HG02870 (cell line): ENCODE measurements at regions not wholly inside any gene's neighbourhood (a gene's known extent, or its start where the extent isn't known, plus 50 kb on each side); places are given as distances from the start of the nearest gene placed in this dataset.

Source experiments
- ATAC-seq: cut with Tn5 transposase; IDR thresholded peaks from one replicate; pipeline ENCODE4 v1.9.1; 2021; ENCODE audit warnings: mild to moderate bottlenecking, moderate library complexity; ENCODE audit not compliant: unreplicated experiment

DNA sequence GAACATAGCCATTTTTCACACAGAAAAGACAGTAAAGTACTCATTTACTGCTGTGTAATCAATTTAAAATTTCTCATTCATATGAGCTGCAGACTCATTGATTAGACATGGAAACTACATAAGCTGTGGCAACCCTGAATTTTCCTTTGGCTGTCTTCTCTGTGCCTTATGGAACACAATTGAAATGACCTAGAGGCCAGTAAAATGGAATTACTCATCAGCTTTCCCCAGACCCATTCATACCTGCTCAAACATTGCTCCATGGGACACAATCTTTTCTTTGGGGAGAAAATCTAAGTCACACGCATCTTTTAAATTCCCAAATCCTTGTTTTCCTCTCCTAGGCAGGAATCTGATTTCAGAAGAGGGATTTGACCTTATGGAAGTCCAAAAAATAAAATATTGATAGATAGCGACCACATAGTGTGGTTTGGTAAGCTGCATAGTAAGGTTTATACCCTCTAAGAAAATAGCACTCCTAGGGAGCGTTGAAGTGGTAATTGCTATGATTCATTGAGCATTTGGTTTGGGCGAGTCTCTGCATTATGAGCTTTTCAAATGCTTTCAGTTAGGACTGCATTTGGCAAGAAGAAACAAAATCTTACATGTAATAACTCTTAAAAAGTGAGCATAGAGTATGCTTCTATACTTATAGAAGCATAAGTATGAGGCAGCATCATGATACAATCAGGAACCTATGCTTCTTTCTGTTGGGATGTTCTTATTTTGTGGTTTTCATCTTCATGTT, 243.4 kb upstream of the GADL1 start:
- ATAC-seq = no peak

DNA sequence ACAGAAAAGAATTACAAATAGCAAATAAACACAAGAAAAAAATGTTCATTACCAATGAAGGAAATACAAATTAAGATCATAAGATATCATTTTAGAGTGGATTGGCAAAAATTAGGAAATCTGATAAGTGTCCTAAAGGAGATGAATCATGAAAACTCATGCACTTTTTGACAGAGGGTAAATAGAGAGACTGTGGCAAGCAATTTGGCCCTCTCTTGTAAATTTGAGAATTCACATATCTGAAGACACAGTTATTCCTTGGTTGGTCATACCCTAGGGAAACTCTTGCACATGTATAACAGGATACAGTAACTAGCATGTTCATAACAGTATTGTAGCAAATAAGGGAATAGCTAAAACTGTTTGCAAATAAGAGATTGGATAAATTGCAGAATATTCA, 246.0 kb upstream of the GADL1 start:
- no peak for ATAC-seq

- no peak for ATAC-seq
Measured at GRCh38 chr3:31142139-31142538, 247.7 kb upstream of the GADL1 start.

GRCh38 chr3:31142543-31142942, 248.1 kb upstream of the GADL1 start:
- ATAC-seq = no peak

GRCh38 chr3:31145062-31145461, 250.6 kb upstream of the GADL1 start:
- ATAC-seq = no peak

GRCh38 chr3:31147550-31147949, 253.1 kb upstream of the GADL1 start:
- ATAC-seq = no peak

GRCh38 chr3:31157047-31157694, 262.7 kb upstream of the GADL1 start:
- ATAC-seq = no peak

- ATAC-seq = no peak
Measured at GRCh38 chr3:31157893-31158620, 263.6 kb upstream of the GADL1 start.

GRCh38 chr3:31159331-31160039, 265.0 kb upstream of the GADL1 start:
- no peak for ATAC-seq

DNA sequence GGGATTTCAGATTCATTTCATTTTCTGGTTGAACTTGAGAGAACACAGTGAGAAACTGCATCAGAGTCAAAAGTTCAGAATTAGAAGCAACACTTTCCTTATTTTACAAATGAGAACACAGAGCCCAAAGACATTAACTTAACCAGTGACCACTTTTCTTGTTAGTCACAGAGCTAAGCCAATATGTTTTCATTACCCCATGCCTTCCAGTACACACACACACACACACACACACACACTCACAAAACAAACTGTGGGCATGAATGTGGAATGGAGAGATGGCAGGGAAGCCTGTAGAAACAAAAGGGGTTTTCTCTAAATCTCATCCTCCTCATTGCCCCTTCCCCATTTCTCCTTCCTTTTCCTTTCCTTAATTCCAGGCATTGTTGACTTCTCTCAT, 267.4 kb upstream of the GADL1 start:
- no peak for ATAC-seq

GRCh38 chr3:31164381-31164780, 269.9 kb upstream of the GADL1 start:
- ATAC-seq = no peak

GRCh38 chr3:31165399-31165860, 271.0 kb upstream of the GADL1 start:
- no peak for ATAC-seq

- ATAC-seq = no peak
Measured at GRCh38 chr3:31166249-31166885, 271.9 kb upstream of the GADL1 start.

- no peak for ATAC-seq
Measured at GRCh38 chr3:31167666-31168065, 273.2 kb upstream of the GADL1 start.

DNA sequence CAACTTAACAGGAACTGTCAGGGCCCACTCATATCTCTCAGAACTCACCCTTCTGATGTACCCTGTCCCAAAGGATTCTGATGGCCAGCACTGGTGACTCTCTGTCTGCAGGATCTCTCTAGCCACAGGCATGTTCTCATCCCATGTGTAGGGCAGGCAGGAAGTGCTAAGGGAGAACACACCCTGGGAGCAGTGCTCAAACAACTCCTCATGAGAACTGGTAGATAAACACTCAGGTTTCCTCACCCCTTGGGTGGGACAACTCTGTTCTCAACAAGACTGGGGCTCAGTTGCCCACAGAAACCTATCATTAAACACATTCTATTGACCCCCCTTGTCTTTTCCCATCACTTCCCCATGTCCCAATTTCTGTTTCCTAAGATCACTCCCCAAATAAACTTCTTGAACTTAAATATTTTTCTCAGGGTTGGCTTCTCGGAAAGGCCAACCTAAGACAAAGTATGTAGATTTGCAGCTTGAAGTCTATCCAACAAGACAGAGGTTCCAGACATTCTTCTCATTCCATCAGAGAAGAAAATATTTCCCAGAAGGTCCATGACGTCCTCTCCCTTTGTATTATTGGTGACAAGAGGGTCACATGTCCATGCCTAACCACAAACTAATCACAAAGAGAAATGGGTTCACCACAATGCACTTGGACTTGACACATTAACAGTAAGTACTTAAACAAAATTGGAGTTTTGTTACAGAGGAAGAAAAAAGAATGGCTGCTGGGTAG, 276.6 kb upstream of the GADL1 start:
- ATAC-seq = no peak

- ATAC-seq = no peak
Measured at GRCh38 chr3:31172336-31172735, 277.9 kb upstream of the GADL1 start.

GRCh38 chr3:31173118-31173718, 278.8 kb upstream of the GADL1 start:
- ATAC-seq = no peak

DNA sequence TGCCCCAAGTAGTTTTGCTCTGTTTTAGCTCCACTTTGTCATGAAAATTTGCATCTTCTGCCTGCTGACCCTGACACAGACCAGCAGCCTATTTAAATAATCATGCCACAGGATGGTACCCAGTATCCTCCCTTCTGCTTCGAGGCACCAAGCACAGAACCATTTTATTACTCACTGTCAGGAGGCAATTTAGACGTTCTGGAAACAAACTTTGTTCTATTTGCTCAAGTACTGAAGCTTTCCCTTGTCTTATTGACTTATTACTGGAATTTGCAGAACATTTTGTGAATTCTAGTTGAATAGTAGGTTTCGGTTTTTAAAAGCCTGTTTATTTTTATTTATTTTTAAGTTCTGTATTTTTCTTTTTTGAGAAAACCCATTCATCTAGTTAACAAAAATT, 279.6 kb upstream of the GADL1 start:
- ATAC-seq = no peak

GRCh38 chr3:31176045-31176444, 281.6 kb upstream of the GADL1 start:
- ATAC-seq = no peak

GRCh38 chr3:31178467-31178866, 284.0 kb upstream of the GADL1 start:
- ATAC-seq = no peak
